HFFc6 (cell line): ENCODE measurements at regions not wholly inside any gene's neighbourhood (a gene's known extent, or its start where the extent isn't known, plus 50 kb on each side); places are given as distances from the start of the nearest gene placed in this dataset.

Experiments
- DNase-seq: peaks from one replicate; pipeline ENCODE4 v3.0.0-alpha.2; 2018
- H3K27ac Mint-ChIP-seq: 2 replicates; pipeline ENCODE4 v1.8.0; 2020; ENCODE audit warnings: mild to moderate bottlenecking, mixed read lengths
- H3K27me3 Mint-ChIP-seq: 2 replicates; pipeline ENCODE4 v1.8.0; 2021; ENCODE audit warnings: mild to moderate bottlenecking, moderate library complexity, mixed read lengths; ENCODE audit not compliant: insufficient read depth
- H3K36me3 Mint-ChIP-seq: 2 replicates; pipeline ENCODE4 v1.8.0; 2021; ENCODE audit warnings: low read depth, mixed read lengths
- H3K4me1 Mint-ChIP-seq: 2 replicates; pipeline ENCODE4 v1.8.0; 2020; ENCODE audit warnings: low read depth, mixed read lengths
- H3K4me3 Mint-ChIP-seq: 2 replicates; pipeline ENCODE4 v1.8.0; 2020; ENCODE audit warnings: mild to moderate bottlenecking, moderate library complexity, mixed read lengths
- H3K9me3 Mint-ChIP-seq: 2 replicates; pipeline ENCODE4 v1.8.0; 2020; ENCODE audit warnings: mild to moderate bottlenecking, mixed read lengths
- CTCF ChIP-seq: fragments of 200-600 bp; sonication (generic); IDR thresholded peaks from 2 replicates; pipeline ENCODE4 v1.5.0; 2021; ENCODE audit warnings: antibody characterized with exemption, mild to moderate bottlenecking

DNA sequence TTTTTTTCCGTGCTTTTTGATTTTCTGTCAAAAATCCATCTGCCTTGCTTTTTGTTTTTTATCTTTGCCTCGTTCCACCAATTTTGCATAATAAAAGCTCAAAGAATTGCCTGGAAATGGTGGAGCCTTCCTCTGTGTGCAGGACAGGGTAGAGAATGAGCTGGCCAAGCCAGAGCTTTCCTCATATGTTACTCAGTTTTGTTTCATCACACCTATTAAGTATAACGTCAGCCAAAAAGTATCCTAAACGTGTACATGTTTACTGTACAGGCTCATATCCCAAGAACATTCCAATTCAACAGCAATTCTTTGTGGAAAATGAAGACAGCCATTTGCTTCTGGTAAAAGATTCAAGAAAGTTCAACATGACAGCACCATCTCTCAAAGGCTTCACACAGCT, 191.2 kb upstream of the LMNTD1 start:
- no peaks in the 10 kb centered on the region for H3K9me3 Mint-ChIP-seq
- H3K36me3 Mint-ChIP-seq, result no peaks in the 10 kb centered on the region
- no peak for TF ChIP-seq CTCF
- H3K4me3 Mint-ChIP-seq, result no peak overlapping the region
- DNase-seq, result no peak
- H3K27me3 Mint-ChIP-seq, result no peaks in the 10 kb centered on the region
- peaks cover 11% of the 10 kb centered on the region for H3K4me1 Mint-ChIP-seq
- H3K27ac Mint-ChIP-seq, result no peak overlapping the region

GRCh38 chr12:25745281-25745680, 192.2 kb upstream of the LMNTD1 start:
- peaks cover 11% of the 10 kb centered on the region for H3K4me1 Mint-ChIP-seq
- no peaks in the 10 kb centered on the region for H3K9me3 Mint-ChIP-seq
- no peak for TF ChIP-seq CTCF
- H3K4me3 Mint-ChIP-seq, result no peak overlapping the region
- H3K27ac Mint-ChIP-seq, result no peak overlapping the region
- DNase-seq, result no peak
- no peaks in the 10 kb centered on the region for H3K27me3 Mint-ChIP-seq
- no peaks in the 10 kb centered on the region for H3K36me3 Mint-ChIP-seq

DNA sequence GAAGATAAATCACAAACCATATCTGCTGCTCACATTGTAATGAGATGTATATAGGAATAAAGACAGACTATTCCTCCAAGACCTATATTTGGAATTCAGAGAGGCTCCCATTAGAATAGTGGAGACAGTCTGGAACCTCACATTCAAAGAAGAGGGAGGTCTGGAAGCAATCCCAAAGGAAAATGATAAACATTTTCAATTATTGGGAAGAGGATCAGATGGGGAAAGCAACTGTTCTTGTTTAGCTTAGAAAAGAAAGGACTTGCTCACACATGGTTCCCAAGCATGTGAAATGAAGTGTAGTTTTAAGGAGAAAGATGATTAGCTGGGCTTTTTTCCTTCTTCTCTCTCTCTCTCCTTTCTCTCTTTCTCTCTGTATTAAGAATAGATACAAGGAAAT, 193.0 kb upstream of the LMNTD1 start:
- no peaks in the 10 kb centered on the region for H3K9me3 Mint-ChIP-seq
- TF ChIP-seq CTCF, result no peak
- H3K36me3 Mint-ChIP-seq, result no peaks in the 10 kb centered on the region
- no peak for DNase-seq
- no peaks in the 10 kb centered on the region for H3K27me3 Mint-ChIP-seq
- no peak overlapping the region for H3K27ac Mint-ChIP-seq
- peaks cover 11% of the 10 kb centered on the region for H3K4me1 Mint-ChIP-seq
- H3K4me3 Mint-ChIP-seq, result no peak overlapping the region

DNA sequence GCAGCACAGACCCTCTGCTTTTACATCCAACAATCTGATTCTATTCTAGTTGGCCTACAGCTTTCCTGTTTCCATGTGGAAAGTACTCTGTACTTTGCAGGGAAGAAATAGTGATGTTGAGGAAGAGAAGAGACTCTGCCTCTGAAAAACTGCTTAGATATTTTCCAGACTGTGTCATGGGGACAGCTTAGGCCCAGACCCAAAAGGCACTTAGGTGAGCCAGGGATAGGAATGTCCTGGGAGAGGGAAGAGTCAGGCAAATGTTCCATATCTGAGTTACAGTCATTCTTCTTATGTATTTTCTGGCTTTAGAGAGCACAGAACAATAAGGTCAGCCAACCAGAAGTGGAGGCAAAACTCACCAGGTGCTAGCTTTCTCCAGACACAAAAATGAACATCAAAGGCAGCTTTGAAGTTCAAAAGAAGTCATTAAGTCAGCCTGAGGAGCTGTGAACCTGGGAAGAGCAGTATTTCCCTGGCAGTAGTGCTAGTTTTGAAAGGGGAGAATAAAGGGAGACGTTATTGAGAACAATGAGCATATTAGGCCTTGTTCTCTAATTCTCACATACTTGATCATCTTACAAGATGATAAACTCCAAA, 199.7 kb upstream of the LMNTD1 start:
- H3K4me1 Mint-ChIP-seq, result peaks cover 10% of the 10 kb centered on the region
- no peaks in the 10 kb centered on the region for H3K27me3 Mint-ChIP-seq
- H3K9me3 Mint-ChIP-seq, result no peaks in the 10 kb centered on the region
- H3K4me3 Mint-ChIP-seq, result no peak overlapping the region
- H3K27ac Mint-ChIP-seq, result no peak overlapping the region
- no peaks in the 10 kb centered on the region for H3K36me3 Mint-ChIP-seq
- no peak for DNase-seq
- TF ChIP-seq CTCF, result no peak

GRCh38 chr12:25755136-25755970, 202.3 kb upstream of the LMNTD1 start:
- Mint-ChIP-seq H3K27ac (no peak overlapping the region), H3K9me3 (no peaks in the 10 kb centered on the region), H3K4me3 (no peak overlapping the region), H3K36me3 (no peaks in the 10 kb centered on the region), H3K27me3 (no peaks in the 10 kb centered on the region), H3K4me1 (peaks cover 26% of the 10 kb centered on the region)
- TF ChIP-seq CTCF, result no peak
- DNase-seq, result no peak
